ENCODE measurements at regions not wholly inside any gene's neighbourhood (a gene's known extent, or its start where the extent isn't known, plus 50 kb on each side); places are given as distances from the start of the nearest gene placed in this dataset.
"Not testable (repeated sequence)": the region's sequence is repeated elsewhere in the genome, so short reads cannot be mapped to it uniquely, and the experiment has no call there.

- no peak for TF ChIP-seq CTCF (IDR thresholded peaks at IDR 0.05)
- Histone ChIP-seq H3K27me3 (peaks cover 0 to 3% (median 0%) of the 10 kb centered on the region in 7 donors), H3K36me3 (no peaks in the 10 kb centered on the region), H3K9me3 (peaks cover 0 to 9% (median 0%) of the 10 kb centered on the region in 11 donors), H3K27ac (no peak overlapping the region), H3K4me3 (no peak overlapping the region), H3K4me1 (no peaks in the 10 kb centered on the region)
- intact Hi-C loops (cut with DNase I) = no loop called here
- 76 to 84% methylated on average over 5 of the region's 5 CpGs for WGBS, 2 donors
- ATAC-seq (no peak), DNase-seq (no peak)
Observed at GRCh38 chr19:30968210-30968609, 381.0 kb downstream of the TSHZ3 start.

GRCh38 chr19:30966486-30966885 is 382.8 kb downstream of the TSHZ3 start:
- no peak for TF ChIP-seq CTCF (IDR thresholded peaks at IDR 0.05)
- Histone ChIP-seq H3K9me3 (peaks cover 0 to 14% (median 0%) of the 10 kb centered on the region in 11 donors), H3K27me3 (no peaks in the 10 kb centered on the region), H3K4me3 (no peak overlapping the region), H3K27ac (no peak overlapping the region), H3K4me1 (no peaks in the 10 kb centered on the region), H3K36me3 (no peaks in the 10 kb centered on the region)
- ATAC-seq (no peak), DNase-seq (no peak)
- 70 to 85% methylated on average over 4 of the region's 4 CpGs for WGBS, 2 donors
- intact Hi-C loops (cut with DNase I) = no loop called here

- ATAC-seq (no peak), DNase-seq (no peak)
- H3K36me3 ChIP-seq = no peaks in the 10 kb centered on the region
- no peak overlapping the region for H3K4me3 ChIP-seq
- peaks cover 4 to 29% (median 7%) of the 10 kb centered on the region in 7 donors for H3K27me3 ChIP-seq
- intact Hi-C loops (cut with DNase I) = no loop called here
- no peak overlapping the region for H3K27ac ChIP-seq
- peaks cover 0 to 12% (median 0%) of the 10 kb centered on the region in 11 donors for H3K9me3 ChIP-seq
- no peak for TF ChIP-seq CTCF (IDR thresholded peaks at IDR 0.05)
- no peaks in the 10 kb centered on the region for H3K4me1 ChIP-seq
- 90 to 91% methylated on average over 3 of the region's 3 CpGs for WGBS, 2 donors
Observed at GRCh38 chr19:30959011-30959410, 390.2 kb downstream of the TSHZ3 start.

GRCh38 chr19:30955112-30956104 is 393.8 kb downstream of the TSHZ3 start:
- H3K27ac ChIP-seq = no peak overlapping the region
- intact Hi-C loops (cut with DNase I) = no loop called here
- no peaks in the 10 kb centered on the region for H3K4me1 ChIP-seq
- no peak for TF ChIP-seq CTCF (IDR thresholded peaks at IDR 0.05)
- H3K36me3 ChIP-seq = no peaks in the 10 kb centered on the region
- WGBS, 2 donors = 79 to 82% methylated on average over 12 of the region's 12 CpGs
- H3K4me3 ChIP-seq = no peak overlapping the region
- no peak for ATAC-seq
- no peak for DNase-seq
- H3K27me3 ChIP-seq = peaks cover 4 to 39% (median 11%) of the 10 kb centered on the region in 7 donors
- H3K9me3 ChIP-seq = no peaks in the 10 kb centered on the region

- H3K27ac ChIP-seq; H3K4me3 ChIP-seq; H3K9me3 ChIP-seq; H3K4me1 ChIP-seq; ATAC-seq; H3K36me3 ChIP-seq; intact Hi-C loops (cut with DNase I); DNase-seq: not testable (repeated sequence)
- H3K27me3 ChIP-seq = peaks cover 0 to 27% (median 21%) of the 10 kb centered on the region in 7 donors
- 91 to 92% methylated on average over 6 of the region's 6 CpGs for WGBS, 2 donors
Observed at GRCh38 chr19:30944276-30944932, 404.8 kb downstream of the TSHZ3 start.
